Keratinocyte (primary cell): ENCODE measurements at regions not wholly inside any gene's neighbourhood (a gene's known extent, or its start where the extent isn't known, plus 50 kb on each side); places are given as distances from the start of the nearest gene placed in this dataset.

Experiments used
- DNase-seq: peaks from one replicate; pipeline ENCODE4 v3.0.0-alpha.2; 2011; ENCODE audit warnings: low read depth, missing footprints, low spot score
- FAIRE-seq: peaks from 2 replicates; lab custom pipeline; 2011; peaks lifted over from hg19 to GRCh38; lab: Jason Lieb, UNC
- H2AFZ ChIP-seq: 2 replicates; pipeline ENCODE4 v1.6.0; 2012; ENCODE audit warnings: low read length, control low read depth, inconsistent platforms; ENCODE audit not compliant: control insufficient read depth
- H3K27ac ChIP-seq: 2 replicates; pipeline ENCODE4 v1.5.1; 2011; ENCODE audit warnings: low read length; ENCODE audit not compliant: control insufficient read depth, insufficient read depth
- H3K27me3 ChIP-seq: 3 replicates; pipeline ENCODE4 v1.6.0; 2011; ENCODE audit warnings: low read length; ENCODE audit not compliant: control insufficient read depth, insufficient read depth; ENCODE audit errors: extremely low read depth
- H3K36me3 ChIP-seq, 2 experiments: 2 replicates in 1 of 2; 3 replicates in 1 of 2; pipeline ENCODE4 v1.5.1; 2011; ENCODE audit warnings: low read length in 2 of 2, mild to moderate bottlenecking in 1 of 2; ENCODE audit not compliant: control insufficient read depth in 2 of 2, insufficient read depth in 2 of 2; ENCODE audit errors: extremely low read depth in 1 of 2
- H3K4me1 ChIP-seq: 3 replicates; pipeline ENCODE4 v1.5.1; 2011; ENCODE audit warnings: low read length; ENCODE audit not compliant: control insufficient read depth, insufficient read depth; ENCODE audit errors: extremely low read depth
- H3K4me2 ChIP-seq: 3 replicates; pipeline ENCODE4 v1.6.0; 2011; ENCODE audit warnings: low read depth, low read length; ENCODE audit not compliant: control insufficient read depth, insufficient read depth; ENCODE audit errors: extremely low read depth
- H3K4me3 ChIP-seq, 3 experiments: fragments of 200-600 bp in 1 of 3; sonication (generic) in 1 of 3; 2 replicates in 2 of 3; 3 replicates in 1 of 3; pipeline ENCODE4 v1.5.1; 2011 to 2016; ENCODE audit warnings: low read length in 3 of 3, mild to moderate bottlenecking in 3 of 3, control low read depth in 2 of 3, inconsistent platforms in 1 of 3, low read depth in 1 of 3, mixed read lengths in 1 of 3, mixed run types in 1 of 3, moderate library complexity in 1 of 3; ENCODE audit not compliant: control insufficient read depth in 2 of 3, insufficient read depth in 2 of 3; ENCODE audit errors: extremely low read depth in 1 of 3
- H3K79me2 ChIP-seq: 2 replicates; pipeline ENCODE4 v1.6.0; 2012; ENCODE audit warnings: low read length; ENCODE audit not compliant: control insufficient read depth, insufficient read depth
- H3K9ac ChIP-seq: 3 replicates; pipeline ENCODE4 v1.6.0; 2011; ENCODE audit warnings: low read length; ENCODE audit not compliant: control insufficient read depth, insufficient read depth; ENCODE audit errors: extremely low read depth
- H3K9me1 ChIP-seq: 3 replicates; pipeline ENCODE4 v1.6.0; 2011; ENCODE audit warnings: low read length; ENCODE audit not compliant: control insufficient read depth, insufficient read depth; ENCODE audit errors: extremely low read depth
- H3K9me3 ChIP-seq: 2 replicates; pipeline ENCODE4 v1.5.1; 2012; ENCODE audit warnings: low read depth, low read length; ENCODE audit not compliant: control insufficient read depth
- H4K20me1 ChIP-seq: 3 replicates; pipeline ENCODE4 v1.6.0; 2011; ENCODE audit warnings: low read length; ENCODE audit not compliant: control insufficient read depth, insufficient read depth; ENCODE audit errors: extremely low read depth
- EZH2 ChIP-seq: IDR thresholded peaks from one replicate; pipeline ENCODE4 v1.6.1; 2012; ENCODE audit warnings: inconsistent platforms, mild to moderate bottlenecking, low read length, moderate library complexity
- dilution Hi-C: fragments of 300-500 bp; cut with MboI; formaldehyde crosslinking; loops from one replicate; pipeline ENCODE4 v1.7.0; 2020; ENCODE audit warnings: low sequenced_read_pairs; ENCODE audit not compliant: extremely low pct_ligation_motif_present
- TF ChIP-seq, protein P1 (sequence below), 3 experiments: IDR thresholded peaks in 1 of 3; conservative IDR thresholded peaks in 1 of 3; optimal IDR thresholded peaks in 1 of 3; 2 replicates in 2 of 3; 3 replicates in 1 of 3; pipeline versions ENCODE3 to v1.5.1; 2011; ENCODE audit warnings: low read length in 3 of 3, mild to moderate bottlenecking in 3 of 3, moderate library complexity in 2 of 3, control low read depth in 1 of 3, inconsistent platforms in 1 of 3; ENCODE audit not compliant: insufficient read depth in 2 of 3; ENCODE audit errors: extremely low read depth in 1 of 3

DNA sequence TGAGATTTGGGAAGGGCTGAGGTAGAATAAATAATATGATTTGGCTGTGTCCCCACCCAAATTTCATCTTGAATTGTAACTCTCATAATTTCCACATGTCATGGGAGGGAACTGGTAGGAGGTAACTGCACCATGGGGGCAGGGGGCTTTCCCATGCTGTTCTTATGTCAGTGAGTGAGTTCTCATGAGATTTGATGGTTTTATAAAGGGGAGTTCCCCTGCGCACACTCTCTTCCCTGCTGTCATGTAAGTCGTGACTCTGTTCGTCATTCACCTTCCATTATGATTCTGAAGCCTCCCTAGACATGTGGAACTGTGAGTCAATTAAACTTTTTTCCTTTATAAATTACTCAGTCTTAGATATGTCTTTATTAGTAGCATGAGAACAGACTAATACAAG, 115.5 kb upstream of the STARD4 start:
- no peaks in the 10 kb centered on the region for H3K79me2 ChIP-seq
- no peak overlapping the region for H3K27ac ChIP-seq
- H3K4me1 ChIP-seq, result no peaks in the 10 kb centered on the region
- no peaks in the 10 kb centered on the region for H3K9me3 ChIP-seq
- H3K4me2 ChIP-seq, result no peak overlapping the region
- H3K36me3 ChIP-seq, result no peaks in the 10 kb centered on the region
- no peak overlapping the region for H3K4me3 ChIP-seq
- FAIRE-seq, result no peak
- no peak overlapping the region for H2AFZ ChIP-seq
- H3K9ac ChIP-seq, result no peak overlapping the region
- TF ChIP-seq, protein P1, sequence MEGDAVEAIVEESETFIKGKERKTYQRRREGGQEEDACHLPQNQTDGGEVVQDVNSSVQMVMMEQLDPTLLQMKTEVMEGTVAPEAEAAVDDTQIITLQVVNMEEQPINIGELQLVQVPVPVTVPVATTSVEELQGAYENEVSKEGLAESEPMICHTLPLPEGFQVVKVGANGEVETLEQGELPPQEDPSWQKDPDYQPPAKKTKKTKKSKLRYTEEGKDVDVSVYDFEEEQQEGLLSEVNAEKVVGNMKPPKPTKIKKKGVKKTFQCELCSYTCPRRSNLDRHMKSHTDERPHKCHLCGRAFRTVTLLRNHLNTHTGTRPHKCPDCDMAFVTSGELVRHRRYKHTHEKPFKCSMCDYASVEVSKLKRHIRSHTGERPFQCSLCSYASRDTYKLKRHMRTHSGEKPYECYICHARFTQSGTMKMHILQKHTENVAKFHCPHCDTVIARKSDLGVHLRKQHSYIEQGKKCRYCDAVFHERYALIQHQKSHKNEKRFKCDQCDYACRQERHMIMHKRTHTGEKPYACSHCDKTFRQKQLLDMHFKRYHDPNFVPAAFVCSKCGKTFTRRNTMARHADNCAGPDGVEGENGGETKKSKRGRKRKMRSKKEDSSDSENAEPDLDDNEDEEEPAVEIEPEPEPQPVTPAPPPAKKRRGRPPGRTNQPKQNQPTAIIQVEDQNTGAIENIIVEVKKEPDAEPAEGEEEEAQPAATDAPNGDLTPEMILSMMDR (optimal IDR thresholded peaks at IDR 0.05 in 1 of 3, IDR thresholded peaks at IDR 0.05 in 1 of 3, conservative IDR thresholded peaks at IDR 0.05 in 1 of 3; ENCODE audit: extremely low read depth in 1 of 3, insufficient read depth in 2 of 3, low read length in 3 of 3), result no peak
- TF ChIP-seq EZH2, result no peak
- H4K20me1 ChIP-seq, result no peaks in the 10 kb centered on the region
- H3K27me3 ChIP-seq, result no peaks in the 10 kb centered on the region
- no peak for DNase-seq
- dilution Hi-C loops, result no loop called here
- H3K9me1 ChIP-seq, result no peaks in the 10 kb centered on the region

DNA sequence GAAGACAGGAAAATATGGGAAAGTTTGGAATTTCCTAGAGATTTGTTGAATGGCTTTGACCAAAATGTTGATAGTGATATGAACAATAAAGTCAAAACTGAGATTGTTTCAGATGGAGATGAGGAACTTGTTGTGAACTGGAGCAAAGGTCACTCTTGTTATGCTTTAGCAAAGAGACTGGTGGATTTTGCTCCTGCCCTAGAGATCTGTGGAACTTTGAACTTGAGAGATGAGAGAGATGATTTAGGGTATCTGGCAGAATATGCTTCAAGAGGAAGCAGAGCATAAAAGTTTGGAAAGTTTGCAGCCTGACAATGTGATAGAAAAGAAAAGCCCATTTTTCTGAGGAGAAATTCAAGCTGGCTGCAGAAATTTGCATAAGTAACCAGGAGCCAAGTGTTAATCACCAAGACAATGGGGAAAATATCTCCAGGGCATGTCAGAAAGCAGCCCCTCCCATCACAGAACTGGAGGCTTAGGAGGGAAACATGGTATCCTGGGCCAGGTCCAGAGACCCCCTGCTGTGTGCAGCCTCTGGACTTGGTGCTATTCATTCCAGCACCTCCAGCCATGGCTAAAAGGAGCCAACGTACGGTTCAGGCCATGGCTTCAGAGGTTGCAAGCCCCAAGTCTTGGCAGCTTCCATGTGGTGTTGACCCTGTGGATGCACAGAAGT, 114.3 kb upstream of the STARD4 start:
- no peaks in the 10 kb centered on the region for H3K36me3 ChIP-seq
- no peaks in the 10 kb centered on the region for H3K79me2 ChIP-seq
- no peak for FAIRE-seq
- no peak overlapping the region for H3K27ac ChIP-seq
- TF ChIP-seq, protein P1 (optimal IDR thresholded peaks at IDR 0.05 in 1 of 3, IDR thresholded peaks at IDR 0.05 in 1 of 3, conservative IDR thresholded peaks at IDR 0.05 in 1 of 3; ENCODE audit: extremely low read depth in 1 of 3, insufficient read depth in 2 of 3, low read length in 3 of 3), result no peak
- no peak for TF ChIP-seq EZH2
- H3K4me3 ChIP-seq, result no peak overlapping the region
- H3K4me1 ChIP-seq, result no peaks in the 10 kb centered on the region
- no peaks in the 10 kb centered on the region for H3K9me3 ChIP-seq
- H4K20me1 ChIP-seq, result no peaks in the 10 kb centered on the region
- no peak overlapping the region for H3K4me2 ChIP-seq
- no peak overlapping the region for H2AFZ ChIP-seq
- no peak overlapping the region for H3K9ac ChIP-seq
- DNase-seq, result no peak
- dilution Hi-C loops, result no loop called here
- H3K9me1 ChIP-seq, result no peaks in the 10 kb centered on the region
- H3K27me3 ChIP-seq, result no peaks in the 10 kb centered on the region
